WTC11 (cell line): ENCODE measurements at regions not wholly inside any gene's neighbourhood (a gene's known extent, or its start where the extent isn't known, plus 50 kb on each side); places are given as distances from the start of the nearest gene placed in this dataset.

ENCODE experiments used
- ATAC-seq: fragments of 200-7000 bp; cut with Tn5 transposase; 2 replicates; pipeline ENCODE4 v1.10.0; 2021; ENCODE audit warnings: mild to moderate bottlenecking, moderate library complexity
- CTCF ChIA-PET: fragments of 300-600 bp; sonication (Branson Sonifier 250); formaldehyde crosslinking; loops from one replicate; lab custom pipeline; 2021; ENCODE audit warnings: antibody characterized with exemption; lab: Charles Lee
- POLR2A ChIA-PET: fragments of 350-600 bp; sonication (Branson Sonifier 250); formaldehyde crosslinking; loops from one replicate; lab custom pipeline; 2021; ENCODE audit warnings: antibody characterized with exemption; lab: Charles Lee
- DNase-seq: peaks from one replicate; pipeline ENCODE4 v3.0.0; 2021; ENCODE audit warnings: low spot score
- H3K27ac Mint-ChIP-seq: 2 replicates; pipeline ENCODE4 v1.8.0; 2021; ENCODE audit warnings: mixed read lengths
- H3K27me3 Mint-ChIP-seq: 2 replicates; pipeline ENCODE4 v1.8.0; 2021; ENCODE audit warnings: low read depth, mild to moderate bottlenecking, moderate library complexity, mixed read lengths
- H3K36me3 Mint-ChIP-seq: 2 replicates; pipeline ENCODE4 v1.8.0; 2021; ENCODE audit warnings: mixed read lengths
- H3K4me1 Mint-ChIP-seq: 2 replicates; pipeline ENCODE4 v1.8.0; 2022; ENCODE audit warnings: mixed read lengths
- H3K4me3 Mint-ChIP-seq: 2 replicates; pipeline ENCODE4 v1.8.0; 2021; ENCODE audit warnings: mild to moderate bottlenecking, moderate library complexity, mixed read lengths
- H3K9me3 Mint-ChIP-seq: 2 replicates; pipeline ENCODE4 v1.8.0; 2021; ENCODE audit warnings: mixed read lengths
- ATF3 ChIP-seq: sonication (generic); formaldehyde crosslinking; conservative IDR thresholded peaks from 2 replicates; pipeline ENCODE4 v1.8.1; 2022; ENCODE audit warnings: mild to moderate bottlenecking, missing genetic modification reagents
- ATF6 ChIP-seq: sonication (generic); formaldehyde crosslinking; IDR thresholded peaks from 2 replicates; pipeline ENCODE4 v1.8.1; 2023; ENCODE audit warnings: mild to moderate bottlenecking, missing genetic modification reagents
- CDX4 ChIP-seq: fragments of 250-450 bp; sonication (Bioruptor Pico); IDR thresholded peaks from 2 replicates; pipeline ENCODE4 v1.9.0; 2021; ENCODE audit warnings: moderate library complexity, mild to moderate bottlenecking, inconsistent platforms, borderline replicate concordance
- CTCF ChIP-seq: fragments of 200-600 bp; IDR thresholded peaks from 2 replicates; pipeline ENCODE4 v1.8.0; 2022; ENCODE audit warnings: antibody characterized with exemption
- FOXP1 ChIP-seq: sonication (generic); formaldehyde crosslinking; IDR thresholded peaks from 2 replicates; pipeline ENCODE4 v1.8.0; 2022; ENCODE audit warnings: missing genetic modification reagents, mild to moderate bottlenecking, moderate library complexity, borderline replicate concordance
- FOXP4 ChIP-seq: sonication (generic); formaldehyde crosslinking; IDR thresholded peaks from 2 replicates; pipeline ENCODE4 v1.8.0; 2022; ENCODE audit warnings: mild to moderate bottlenecking, missing genetic modification reagents
- HMGA2 ChIP-seq: fragments of 250-450 bp; sonication (Bioruptor Pico); IDR thresholded peaks from 2 replicates; pipeline ENCODE4 v1.4.0; 2021; ENCODE audit warnings: mild to moderate bottlenecking, moderate library complexity
- HMGXB4 ChIP-seq: sonication (generic); formaldehyde crosslinking; IDR thresholded peaks from 2 replicates; pipeline ENCODE4 v1.8.1; 2023; ENCODE audit warnings: mild to moderate bottlenecking, moderate library complexity, missing genetic modification reagents
- JUN ChIP-seq: sonication (generic); formaldehyde crosslinking; IDR thresholded peaks from 2 replicates; pipeline ENCODE4 v1.8.0; 2023; ENCODE audit warnings: mild to moderate bottlenecking, missing genetic modification reagents
- NFYB ChIP-seq: sonication (generic); formaldehyde crosslinking; conservative IDR thresholded peaks from 2 replicates; pipeline ENCODE4 v1.8.0; 2022; ENCODE audit warnings: low read depth, missing genetic modification reagents
- PRRX2 ChIP-seq: fragments of 250-450 bp; sonication (Bioruptor Pico); IDR thresholded peaks from 2 replicates; pipeline ENCODE4 v1.8.0; 2021; ENCODE audit warnings: mild to moderate bottlenecking
- SMAD3 ChIP-seq: sonication (generic); formaldehyde crosslinking; IDR thresholded peaks from 2 replicates; pipeline ENCODE4 v1.8.0; 2022; ENCODE audit warnings: missing genetic modification reagents, mild to moderate bottlenecking, borderline replicate concordance
- TP53 ChIP-seq: sonication (generic); formaldehyde crosslinking; IDR thresholded peaks from 2 replicates; pipeline ENCODE4 v1.8.1; 2023; ENCODE audit warnings: mild to moderate bottlenecking, missing genetic modification reagents
- ZNF121 ChIP-seq: sonication (generic); formaldehyde crosslinking; IDR thresholded peaks from 2 replicates; pipeline ENCODE4 v1.8.0; 2023; ENCODE audit warnings: missing genetic modification reagents
- ZNF232 ChIP-seq: sonication (generic); formaldehyde crosslinking; IDR thresholded peaks from 2 replicates; pipeline ENCODE4 v1.8.0; 2022; ENCODE audit warnings: mild to moderate bottlenecking, missing genetic modification reagents
- ZNF263 ChIP-seq: sonication (generic); formaldehyde crosslinking; IDR thresholded peaks from 2 replicates; pipeline ENCODE4 v1.8.1; 2022; ENCODE audit warnings: low read depth, mild to moderate bottlenecking, moderate library complexity, missing genetic modification reagents
- ZNF281 ChIP-seq: sonication (generic); formaldehyde crosslinking; IDR thresholded peaks from 2 replicates; pipeline ENCODE4 v1.8.0; 2023; ENCODE audit warnings: mild to moderate bottlenecking, missing genetic modification reagents
- TF ChIP-seq, protein P1 (sequence below): sonication (generic); formaldehyde crosslinking; IDR thresholded peaks from 2 replicates; pipeline ENCODE4 v1.8.1; 2022; ENCODE audit warnings: low read depth, mild to moderate bottlenecking, moderate library complexity, missing genetic modification reagents, borderline replicate concordance
- TF ChIP-seq, protein P2 (sequence below): sonication (generic); formaldehyde crosslinking; IDR thresholded peaks from 2 replicates; pipeline ENCODE4 v1.8.1; 2023; ENCODE audit warnings: mild to moderate bottlenecking, missing genetic modification reagents, moderate library complexity
- TF ChIP-seq, protein P3 (sequence below): sonication (generic); formaldehyde crosslinking; IDR thresholded peaks from 2 replicates; pipeline ENCODE4 v1.8.1; 2023; ENCODE audit warnings: mild to moderate bottlenecking, missing genetic modification reagents, moderate library complexity

DNA sequence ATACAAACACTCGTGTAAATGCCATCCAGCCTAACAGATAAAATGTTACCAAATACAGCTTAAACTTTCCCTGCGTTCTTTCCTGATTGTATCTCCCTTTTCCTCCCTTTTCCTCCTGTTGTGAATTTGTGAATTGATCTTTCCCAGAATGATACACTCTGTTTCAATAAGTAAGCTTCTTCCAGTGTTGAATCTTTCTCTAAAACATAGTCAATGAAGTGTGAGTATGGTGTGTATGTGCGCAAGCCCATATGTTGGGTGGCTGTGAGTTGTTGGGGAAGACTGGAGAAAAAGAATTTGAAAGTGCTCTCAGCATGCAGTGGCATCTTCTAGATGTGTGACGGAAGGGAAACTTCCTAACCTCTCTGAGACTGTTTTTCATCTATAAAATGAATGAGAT, 143.1 kb upstream of the KLF4 start:
- no peak for ATAC-seq
- Mint-ChIP-seq H3K4me1 (peaks cover 65% of the 10 kb centered on the region), H3K36me3 (no peaks in the 10 kb centered on the region), H3K27me3 (peaks cover 14% of the 10 kb centered on the region), H3K4me3 (no peak overlapping the region; the same call in 1 of the 2 replicates), H3K9me3 (no peaks in the 10 kb centered on the region), H3K27ac (peak overlapping the region; percentile 62)
- ChIA-PET CTCF (no interaction called here), POLR2A (interaction anchor here (1.1 kb wide), 1 partner anchor 137 kb away, joined by 3 read pairs; no protein-coding TSS in a partner anchor)
- TF ChIP-seq HMGA2 (CRISPR knock-in tag) = no peak
- TF ChIP-seq ZNF263 (CRISPR knock-in tag) = no peak
- no peak for TF ChIP-seq FOXP4 (CRISPR knock-in tag)
- TF ChIP-seq, protein P1, sequence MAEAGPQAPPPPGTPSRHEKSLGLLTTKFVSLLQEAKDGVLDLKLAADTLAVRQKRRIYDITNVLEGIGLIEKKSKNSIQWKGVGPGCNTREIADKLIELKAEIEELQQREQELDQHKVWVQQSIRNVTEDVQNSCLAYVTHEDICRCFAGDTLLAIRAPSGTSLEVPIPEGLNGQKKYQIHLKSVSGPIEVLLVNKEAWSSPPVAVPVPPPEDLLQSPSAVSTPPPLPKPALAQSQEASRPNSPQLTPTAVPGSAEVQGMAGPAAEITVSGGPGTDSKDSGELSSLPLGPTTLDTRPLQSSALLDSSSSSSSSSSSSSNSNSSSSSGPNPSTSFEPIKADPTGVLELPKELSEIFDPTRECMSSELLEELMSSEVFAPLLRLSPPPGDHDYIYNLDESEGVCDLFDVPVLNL (CRISPR knock-in tag) = no peak
- DNase-seq = no peak

GRCh38 chr9:107632216-107632615, 142.6 kb upstream of the KLF4 start:
- H3K27me3 Mint-ChIP-seq = peaks cover 13% of the 10 kb centered on the region
- TF ChIP-seq PRRX2 (CRISPR knock-in tag) (no peak), ZNF281 (CRISPR knock-in tag) (no peak), HMGXB4 (no peak), TP53 (CRISPR knock-in tag) (no peak), JUN (CRISPR knock-in tag) (no peak), SMAD3 (CRISPR knock-in tag) (no peak), ZNF121 (CRISPR knock-in tag) (no peak), CTCF (no peak), NFYB (CRISPR knock-in tag) (no peak), FOXP1 (CRISPR knock-in tag) (no peak), ATF6 (no peak), CDX4 (no peak), ATF3 (CRISPR knock-in tag) (no peak), ZNF232 (CRISPR knock-in tag) (no peak)
- TF ChIP-seq, protein P2, sequence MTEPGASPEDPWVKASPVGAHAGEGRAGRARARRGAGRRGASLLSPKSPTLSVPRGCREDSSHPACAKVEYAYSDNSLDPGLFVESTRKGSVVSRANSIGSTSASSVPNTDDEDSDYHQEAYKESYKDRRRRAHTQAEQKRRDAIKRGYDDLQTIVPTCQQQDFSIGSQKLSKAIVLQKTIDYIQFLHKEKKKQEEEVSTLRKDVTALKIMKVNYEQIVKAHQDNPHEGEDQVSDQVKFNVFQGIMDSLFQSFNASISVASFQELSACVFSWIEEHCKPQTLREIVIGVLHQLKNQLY (CRISPR knock-in tag) = no peak
- TF ChIP-seq, protein P3, sequence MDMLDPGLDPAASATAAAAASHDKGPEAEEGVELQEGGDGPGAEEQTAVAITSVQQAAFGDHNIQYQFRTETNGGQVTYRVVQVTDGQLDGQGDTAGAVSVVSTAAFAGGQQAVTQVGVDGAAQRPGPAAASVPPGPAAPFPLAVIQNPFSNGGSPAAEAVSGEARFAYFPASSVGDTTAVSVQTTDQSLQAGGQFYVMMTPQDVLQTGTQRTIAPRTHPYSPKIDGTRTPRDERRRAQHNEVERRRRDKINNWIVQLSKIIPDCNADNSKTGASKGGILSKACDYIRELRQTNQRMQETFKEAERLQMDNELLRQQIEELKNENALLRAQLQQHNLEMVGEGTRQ (CRISPR knock-in tag) = no peak

More at GRCh38 chr9:107632216-107632615, 142.6 kb upstream of the KLF4 start:
- no peak for ATAC-seq
- H3K9me3 Mint-ChIP-seq = no peaks in the 10 kb centered on the region
- POLR2A ChIA-PET = interaction anchor here (1.1 kb wide), 1 partner anchor 137 kb away, joined by 3 read pairs; no protein-coding TSS in a partner anchor
- DNase-seq = no peak
- CTCF ChIA-PET = interaction anchor here (1.0 kb wide), 1 partner anchor 166 kb away, joined by 5 read pairs; no protein-coding TSS in a partner anchor
- H3K36me3 Mint-ChIP-seq = no peaks in the 10 kb centered on the region
- peaks cover 66% of the 10 kb centered on the region for H3K4me1 Mint-ChIP-seq
- no peak overlapping the region for H3K27ac Mint-ChIP-seq
- H3K4me3 Mint-ChIP-seq = no peak overlapping the region
